GM23338 (cell line): ENCODE measurements at regions not wholly inside any gene's neighbourhood (a gene's known extent, or its start where the extent isn't known, plus 50 kb on each side); places are given as distances from the start of the nearest gene placed in this dataset.

Experiments used
- ATAC-seq: fragments of 200-7000 bp; cut with Tn5 transposase; 3 replicates; pipeline ENCODE4 v1.9.1; 2020
- DNase-seq: peaks from one replicate; pipeline ENCODE4 v3.0.0-alpha.2; 2015; ENCODE audit warnings: low spot score
- H2AFZ ChIP-seq: fragments of 200-600 bp; sonication (generic); 2 replicates; pipeline ENCODE4 v1.8.0; 2016; ENCODE audit warnings: antibody characterized with exemption, mild to moderate bottlenecking, moderate library complexity
- H3F3A ChIP-seq: fragments of 200-600 bp; sonication (generic); replicated peaks from 2 replicates; pipeline ENCODE4 v1.8.0; 2017; ENCODE audit warnings: antibody characterized with exemption, mixed run types, low read depth
- H3K27ac ChIP-seq: fragments of 200-600 bp; sonication (generic); 2 replicates; pipeline ENCODE4 v1.6.1; 2016; ENCODE audit warnings: low read depth
- H3K27me3 ChIP-seq: fragments of 200-600 bp; sonication (generic); 2 replicates; pipeline ENCODE4 v1.8.0; 2016; ENCODE audit warnings: mild to moderate bottlenecking, mixed run types, moderate library complexity; ENCODE audit not compliant: insufficient read depth
- H3K36me3 ChIP-seq: fragments of 200-600 bp; sonication (generic); 2 replicates; pipeline ENCODE4 v1.8.0; 2016; ENCODE audit warnings: mild to moderate bottlenecking; ENCODE audit not compliant: insufficient read depth
- H3K4me1 ChIP-seq: fragments of 200-600 bp; sonication (generic); 2 replicates; pipeline ENCODE4 v1.8.0; 2016; ENCODE audit warnings: mild to moderate bottlenecking, moderate library complexity; ENCODE audit not compliant: insufficient read depth
- H3K4me2 ChIP-seq: fragments of 200-600 bp; sonication (generic); 2 replicates; pipeline ENCODE4 v1.7.1; 2017; ENCODE audit warnings: mixed run types
- H3K4me3 ChIP-seq: fragments of 200-600 bp; sonication (generic); 2 replicates; pipeline ENCODE4 v1.6.1; 2016; ENCODE audit warnings: mixed run types
- H3K79me2 ChIP-seq: fragments of 200-600 bp; sonication (generic); replicated peaks from 2 replicates; pipeline ENCODE4 v1.8.0; 2017; ENCODE audit warnings: mild to moderate bottlenecking; ENCODE audit not compliant: insufficient read depth
- H3K9me2 ChIP-seq: fragments of 200-600 bp; sonication (generic); 2 replicates; pipeline ENCODE4 v1.8.0; 2017; ENCODE audit not compliant: insufficient read depth
- H4K20me1 ChIP-seq: fragments of 200-600 bp; sonication (generic); replicated peaks from 2 replicates; pipeline ENCODE4 v1.8.0; 2017; ENCODE audit warnings: mild to moderate bottlenecking; ENCODE audit not compliant: insufficient read depth
- H3K27ac Mint-ChIP-seq: 2 replicates; pipeline ENCODE4 v1.8.0; 2020; ENCODE audit warnings: inconsistent platforms, mild to moderate bottlenecking, moderate library complexity, mixed read lengths
- H3K27me3 Mint-ChIP-seq: 3 replicates; pipeline ENCODE4 v1.8.0; 2022; ENCODE audit warnings: low read depth, mild to moderate bottlenecking, moderate library complexity, mixed read lengths, inconsistent platforms; ENCODE audit not compliant: insufficient read depth, poor library complexity
- H3K36me3 Mint-ChIP-seq: 3 replicates; pipeline ENCODE4 v1.8.0; 2021; ENCODE audit warnings: low read depth, mild to moderate bottlenecking, inconsistent platforms, moderate library complexity, mixed read lengths
- H3K4me1 Mint-ChIP-seq: 3 replicates; pipeline ENCODE4 v1.8.0; 2020; ENCODE audit warnings: mild to moderate bottlenecking, inconsistent platforms, mixed read lengths
- H3K4me3 Mint-ChIP-seq: 3 replicates; pipeline ENCODE4 v1.8.0; 2021; ENCODE audit warnings: moderate library complexity, mild to moderate bottlenecking, inconsistent platforms, mixed read lengths
- H3K9me3 Mint-ChIP-seq: 3 replicates; pipeline ENCODE4 v1.8.0; 2020; ENCODE audit warnings: moderate library complexity, mild to moderate bottlenecking, inconsistent platforms, mixed read lengths
- CREB1 ChIP-seq: fragments of 250-450 bp; sonication (Bioruptor Pico); IDR thresholded peaks from 2 replicates; pipeline ENCODE4 v1.5.0; 2020; ENCODE audit warnings: low read depth, mild to moderate bottlenecking, moderate library complexity
- EZH2 ChIP-seq: fragments of 200-600 bp; sonication (generic); IDR thresholded peaks from one replicate; pipeline ENCODE4 v1.8.0; 2017; ENCODE audit warnings: antibody characterized with exemption, mild to moderate bottlenecking, low read depth; ENCODE audit not compliant: unreplicated experiment
- EZH2phosphoT487 ChIP-seq: fragments of 200-600 bp; sonication (generic); IDR thresholded peaks from one replicate; pipeline ENCODE4 v1.8.1; 2018; ENCODE audit warnings: antibody characterized with exemption; ENCODE audit not compliant: unreplicated experiment
- JUNB ChIP-seq: IDR thresholded peaks from one replicate; pipeline ENCODE4 v1.6.1; 2016; ENCODE audit warnings: antibody characterized with exemption; ENCODE audit not compliant: unreplicated experiment
- NANOG ChIP-seq: IDR thresholded peaks from 2 replicates; pipeline ENCODE4 v1.6.1; 2016; ENCODE audit warnings: antibody characterized with exemption, borderline replicate concordance
- POLR2AphosphoS5 ChIP-seq: IDR thresholded peaks from 2 replicates; pipeline ENCODE4 v1.6.1; 2016; ENCODE audit warnings: antibody characterized with exemption, low read depth
- STAT1 ChIP-seq: IDR thresholded peaks from one replicate; pipeline ENCODE4 v1.6.1; 2016; ENCODE audit warnings: antibody characterized with exemption; ENCODE audit not compliant: unreplicated experiment
- ZNF114 ChIP-seq: fragments of 250-450 bp; sonication (Bioruptor Pico); IDR thresholded peaks from 2 replicates; pipeline ENCODE4 v1.5.0; 2020; ENCODE audit warnings: mild to moderate bottlenecking, moderate library complexity
- ZNF331 ChIP-seq: fragments of 250-450 bp; sonication (Bioruptor Pico); IDR thresholded peaks from 2 replicates; pipeline ENCODE4 v1.5.0; 2020; ENCODE audit warnings: low read depth, mild to moderate bottlenecking, moderate library complexity
- TF ChIP-seq, protein P1 (sequence below): IDR thresholded peaks from one replicate; pipeline ENCODE4 v1.6.1; 2018; ENCODE audit warnings: antibody characterized with exemption; ENCODE audit not compliant: unreplicated experiment
- TF ChIP-seq, protein P2 (sequence below): IDR thresholded peaks from 2 replicates; pipeline ENCODE4 v1.6.1; 2016; ENCODE audit warnings: antibody characterized with exemption
- TF ChIP-seq, protein P3 (sequence below): fragments of 250-450 bp; sonication (Bioruptor Pico); IDR thresholded peaks from 2 replicates; pipeline ENCODE4 v1.5.0; 2020; ENCODE audit warnings: mild to moderate bottlenecking, moderate library complexity
- TF ChIP-seq, protein P4 (sequence below), 2 experiments: fragments of 200-600 bp in 1 of 2; sonication (generic) in 1 of 2; conservative IDR thresholded peaks; 2 replicates each; pipeline versions ENCODE4 v1.5.1 to v1.6.1; 2016 to 2017; ENCODE audit warnings: antibody characterized with exemption in 2 of 2, low read depth in 2 of 2, mild to moderate bottlenecking in 2 of 2, moderate library complexity in 1 of 2

DNA sequence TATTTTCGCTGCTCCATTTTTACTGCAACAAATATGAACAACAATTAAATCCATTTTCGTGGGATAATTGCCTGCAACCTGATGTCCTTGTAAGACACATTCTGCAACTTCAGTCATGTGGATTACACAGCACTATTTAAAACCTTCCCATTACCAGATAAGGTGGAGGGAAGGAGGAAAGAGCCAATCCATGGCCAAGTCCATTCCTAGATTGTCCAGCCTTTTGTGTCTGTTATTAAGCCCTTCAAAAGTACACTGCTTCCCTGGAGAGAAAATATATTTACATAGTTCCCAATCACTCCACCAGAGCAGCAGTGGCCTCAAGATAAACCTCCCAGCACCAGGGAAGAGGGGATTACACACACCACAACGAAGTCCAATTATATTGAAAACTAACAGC lies 347.9 kb downstream of the CDH26 start:
- Histone ChIP-seq H3K36me3 (no peaks in the 10 kb centered on the region), H2AFZ (no peak overlapping the region), H3K79me2 (no peaks in the 10 kb centered on the region), H3K9me2 (no peaks in the 10 kb centered on the region), H3K27me3 (no peaks in the 10 kb centered on the region), H3F3A (no peaks in the 10 kb centered on the region), H3K4me3 (no peak overlapping the region), H3K4me2 (no peak overlapping the region), H4K20me1 (no peaks in the 10 kb centered on the region), H3K27ac (no peak overlapping the region), H3K4me1 (no peaks in the 10 kb centered on the region)
- TF ChIP-seq STAT1: no peak
- no peak for TF ChIP-seq ZNF114 (CRISPR knock-in tag)
- no peak for TF ChIP-seq ZNF331 (CRISPR knock-in tag)
- TF ChIP-seq, protein P1, sequence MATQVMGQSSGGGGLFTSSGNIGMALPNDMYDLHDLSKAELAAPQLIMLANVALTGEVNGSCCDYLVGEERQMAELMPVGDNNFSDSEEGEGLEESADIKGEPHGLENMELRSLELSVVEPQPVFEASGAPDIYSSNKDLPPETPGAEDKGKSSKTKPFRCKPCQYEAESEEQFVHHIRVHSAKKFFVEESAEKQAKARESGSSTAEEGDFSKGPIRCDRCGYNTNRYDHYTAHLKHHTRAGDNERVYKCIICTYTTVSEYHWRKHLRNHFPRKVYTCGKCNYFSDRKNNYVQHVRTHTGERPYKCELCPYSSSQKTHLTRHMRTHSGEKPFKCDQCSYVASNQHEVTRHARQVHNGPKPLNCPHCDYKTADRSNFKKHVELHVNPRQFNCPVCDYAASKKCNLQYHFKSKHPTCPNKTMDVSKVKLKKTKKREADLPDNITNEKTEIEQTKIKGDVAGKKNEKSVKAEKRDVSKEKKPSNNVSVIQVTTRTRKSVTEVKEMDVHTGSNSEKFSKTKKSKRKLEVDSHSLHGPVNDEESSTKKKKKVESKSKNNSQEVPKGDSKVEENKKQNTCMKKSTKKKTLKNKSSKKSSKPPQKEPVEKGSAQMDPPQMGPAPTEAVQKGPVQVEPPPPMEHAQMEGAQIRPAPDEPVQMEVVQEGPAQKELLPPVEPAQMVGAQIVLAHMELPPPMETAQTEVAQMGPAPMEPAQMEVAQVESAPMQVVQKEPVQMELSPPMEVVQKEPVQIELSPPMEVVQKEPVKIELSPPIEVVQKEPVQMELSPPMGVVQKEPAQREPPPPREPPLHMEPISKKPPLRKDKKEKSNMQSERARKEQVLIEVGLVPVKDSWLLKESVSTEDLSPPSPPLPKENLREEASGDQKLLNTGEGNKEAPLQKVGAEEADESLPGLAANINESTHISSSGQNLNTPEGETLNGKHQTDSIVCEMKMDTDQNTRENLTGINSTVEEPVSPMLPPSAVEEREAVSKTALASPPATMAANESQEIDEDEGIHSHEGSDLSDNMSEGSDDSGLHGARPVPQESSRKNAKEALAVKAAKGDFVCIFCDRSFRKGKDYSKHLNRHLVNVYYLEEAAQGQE: no peak
- no peak for TF ChIP-seq JUNB
- no peak for TF ChIP-seq NANOG
- TF ChIP-seq, protein P2, sequence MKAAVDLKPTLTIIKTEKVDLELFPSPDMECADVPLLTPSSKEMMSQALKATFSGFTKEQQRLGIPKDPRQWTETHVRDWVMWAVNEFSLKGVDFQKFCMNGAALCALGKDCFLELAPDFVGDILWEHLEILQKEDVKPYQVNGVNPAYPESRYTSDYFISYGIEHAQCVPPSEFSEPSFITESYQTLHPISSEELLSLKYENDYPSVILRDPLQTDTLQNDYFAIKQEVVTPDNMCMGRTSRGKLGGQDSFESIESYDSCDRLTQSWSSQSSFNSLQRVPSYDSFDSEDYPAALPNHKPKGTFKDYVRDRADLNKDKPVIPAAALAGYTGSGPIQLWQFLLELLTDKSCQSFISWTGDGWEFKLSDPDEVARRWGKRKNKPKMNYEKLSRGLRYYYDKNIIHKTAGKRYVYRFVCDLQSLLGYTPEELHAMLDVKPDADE: no peak
- TF ChIP-seq POLR2AphosphoS5: no peak
- no peak for TF ChIP-seq CREB1
- TF ChIP-seq EZH2phosphoT487: no peak
- TF ChIP-seq, protein P3, sequence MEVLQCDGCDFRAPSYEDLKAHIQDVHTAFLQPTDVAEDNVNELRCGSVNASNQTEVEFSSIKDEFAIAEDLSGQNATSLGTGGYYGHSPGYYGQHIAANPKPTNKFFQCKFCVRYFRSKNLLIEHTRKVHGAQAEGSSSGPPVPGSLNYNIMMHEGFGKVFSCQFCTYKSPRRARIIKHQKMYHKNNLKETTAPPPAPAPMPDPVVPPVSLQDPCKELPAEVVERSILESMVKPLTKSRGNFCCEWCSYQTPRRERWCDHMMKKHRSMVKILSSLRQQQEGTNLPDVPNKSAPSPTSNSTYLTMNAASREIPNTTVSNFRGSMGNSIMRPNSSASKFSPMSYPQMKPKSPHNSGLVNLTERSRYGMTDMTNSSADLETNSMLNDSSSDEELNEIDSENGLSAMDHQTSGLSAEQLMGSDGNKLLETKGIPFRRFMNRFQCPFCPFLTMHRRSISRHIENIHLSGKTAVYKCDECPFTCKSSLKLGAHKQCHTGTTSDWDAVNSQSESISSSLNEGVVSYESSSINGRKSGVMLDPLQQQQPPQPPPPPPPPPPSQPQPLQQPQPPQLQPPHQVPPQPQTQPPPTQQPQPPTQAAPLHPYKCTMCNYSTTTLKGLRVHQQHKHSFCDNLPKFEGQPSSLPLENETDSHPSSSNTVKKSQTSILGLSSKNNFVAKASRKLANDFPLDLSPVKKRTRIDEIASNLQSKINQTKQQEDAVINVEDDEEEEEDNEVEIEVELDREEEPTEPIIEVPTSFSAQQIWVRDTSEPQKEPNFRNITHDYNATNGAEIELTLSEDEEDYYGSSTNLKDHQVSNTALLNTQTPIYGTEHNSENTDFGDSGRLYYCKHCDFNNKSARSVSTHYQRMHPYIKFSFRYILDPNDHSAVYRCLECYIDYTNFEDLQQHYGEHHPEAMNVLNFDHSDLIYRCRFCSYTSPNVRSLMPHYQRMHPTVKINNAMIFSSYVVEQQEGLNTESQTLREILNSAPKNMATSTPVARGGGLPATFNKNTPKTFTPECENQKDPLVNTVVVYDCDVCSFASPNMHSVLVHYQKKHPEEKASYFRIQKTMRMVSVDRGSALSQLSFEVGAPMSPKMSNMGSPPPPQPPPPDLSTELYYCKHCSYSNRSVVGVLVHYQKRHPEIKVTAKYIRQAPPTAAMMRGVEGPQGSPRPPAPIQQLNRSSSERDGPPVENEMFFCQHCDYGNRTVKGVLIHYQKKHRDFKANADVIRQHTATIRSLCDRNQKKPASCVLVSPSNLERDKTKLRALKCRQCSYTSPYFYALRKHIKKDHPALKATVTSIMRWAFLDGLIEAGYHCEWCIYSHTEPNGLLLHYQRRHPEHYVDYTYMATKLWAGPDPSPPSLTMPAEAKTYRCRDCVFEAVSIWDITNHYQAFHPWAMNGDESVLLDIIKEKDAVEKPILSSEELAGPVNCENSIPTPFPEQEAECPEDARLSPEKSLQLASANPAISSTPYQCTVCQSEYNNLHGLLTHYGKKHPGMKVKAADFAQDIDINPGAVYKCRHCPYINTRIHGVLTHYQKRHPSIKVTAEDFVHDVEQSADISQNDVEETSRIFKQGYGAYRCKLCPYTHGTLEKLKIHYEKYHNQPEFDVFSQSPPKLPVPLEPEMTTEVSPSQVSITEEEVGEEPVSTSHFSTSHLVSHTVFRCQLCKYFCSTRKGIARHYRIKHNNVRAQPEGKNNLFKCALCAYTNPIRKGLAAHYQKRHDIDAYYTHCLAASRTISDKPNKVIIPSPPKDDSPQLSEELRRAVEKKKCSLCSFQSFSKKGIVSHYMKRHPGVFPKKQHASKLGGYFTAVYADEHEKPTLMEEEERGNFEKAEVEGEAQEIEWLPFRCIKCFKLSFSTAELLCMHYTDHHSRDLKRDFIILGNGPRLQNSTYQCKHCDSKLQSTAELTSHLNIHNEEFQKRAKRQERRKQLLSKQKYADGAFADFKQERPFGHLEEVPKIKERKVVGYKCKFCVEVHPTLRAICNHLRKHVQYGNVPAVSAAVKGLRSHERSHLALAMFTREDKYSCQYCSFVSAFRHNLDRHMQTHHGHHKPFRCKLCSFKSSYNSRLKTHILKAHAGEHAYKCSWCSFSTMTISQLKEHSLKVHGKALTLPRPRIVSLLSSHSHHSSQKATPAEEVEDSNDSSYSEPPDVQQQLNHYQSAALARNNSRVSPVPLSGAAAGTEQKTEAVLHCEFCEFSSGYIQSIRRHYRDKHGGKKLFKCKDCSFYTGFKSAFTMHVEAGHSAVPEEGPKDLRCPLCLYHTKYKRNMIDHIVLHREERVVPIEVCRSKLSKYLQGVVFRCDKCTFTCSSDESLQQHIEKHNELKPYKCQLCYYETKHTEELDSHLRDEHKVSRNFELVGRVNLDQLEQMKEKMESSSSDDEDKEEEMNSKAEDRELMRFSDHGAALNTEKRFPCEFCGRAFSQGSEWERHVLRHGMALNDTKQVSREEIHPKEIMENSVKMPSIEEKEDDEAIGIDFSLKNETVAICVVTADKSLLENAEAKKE: no peak
- TF ChIP-seq, protein P4, sequence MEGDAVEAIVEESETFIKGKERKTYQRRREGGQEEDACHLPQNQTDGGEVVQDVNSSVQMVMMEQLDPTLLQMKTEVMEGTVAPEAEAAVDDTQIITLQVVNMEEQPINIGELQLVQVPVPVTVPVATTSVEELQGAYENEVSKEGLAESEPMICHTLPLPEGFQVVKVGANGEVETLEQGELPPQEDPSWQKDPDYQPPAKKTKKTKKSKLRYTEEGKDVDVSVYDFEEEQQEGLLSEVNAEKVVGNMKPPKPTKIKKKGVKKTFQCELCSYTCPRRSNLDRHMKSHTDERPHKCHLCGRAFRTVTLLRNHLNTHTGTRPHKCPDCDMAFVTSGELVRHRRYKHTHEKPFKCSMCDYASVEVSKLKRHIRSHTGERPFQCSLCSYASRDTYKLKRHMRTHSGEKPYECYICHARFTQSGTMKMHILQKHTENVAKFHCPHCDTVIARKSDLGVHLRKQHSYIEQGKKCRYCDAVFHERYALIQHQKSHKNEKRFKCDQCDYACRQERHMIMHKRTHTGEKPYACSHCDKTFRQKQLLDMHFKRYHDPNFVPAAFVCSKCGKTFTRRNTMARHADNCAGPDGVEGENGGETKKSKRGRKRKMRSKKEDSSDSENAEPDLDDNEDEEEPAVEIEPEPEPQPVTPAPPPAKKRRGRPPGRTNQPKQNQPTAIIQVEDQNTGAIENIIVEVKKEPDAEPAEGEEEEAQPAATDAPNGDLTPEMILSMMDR (conservative IDR thresholded peaks at IDR 0.05; ENCODE audit: low read depth in 2 of 2): no peak
- TF ChIP-seq EZH2: no peak
- Mint-ChIP-seq H3K27ac (no peak overlapping the region), H3K27me3 (peaks cover 5% of the 10 kb centered on the region), H3K4me3 (no peak overlapping the region), H3K9me3 (peaks cover 11% of the 10 kb centered on the region; the same call in 2 of the 3 replicates), H3K4me1 (no peaks in the 10 kb centered on the region; the same call in 2 of the 3 replicates), H3K36me3 (peaks cover 3% of the 10 kb centered on the region; the same call in 1 of the 3 replicates)
- DNase-seq: no peak
- no peak for ATAC-seq
